HG03175 (cell line): ENCODE measurements at regions not wholly inside any gene's neighbourhood (a gene's known extent, or its start where the extent isn't known, plus 50 kb on each side); places are given as distances from the start of the nearest gene placed in this dataset.

Source experiments
- ATAC-seq: cut with Tn5 transposase; IDR thresholded peaks from one replicate; pipeline ENCODE4 v1.9.1; 2021; ENCODE audit warnings: mild to moderate bottlenecking, moderate library complexity; ENCODE audit not compliant: unreplicated experiment

DNA sequence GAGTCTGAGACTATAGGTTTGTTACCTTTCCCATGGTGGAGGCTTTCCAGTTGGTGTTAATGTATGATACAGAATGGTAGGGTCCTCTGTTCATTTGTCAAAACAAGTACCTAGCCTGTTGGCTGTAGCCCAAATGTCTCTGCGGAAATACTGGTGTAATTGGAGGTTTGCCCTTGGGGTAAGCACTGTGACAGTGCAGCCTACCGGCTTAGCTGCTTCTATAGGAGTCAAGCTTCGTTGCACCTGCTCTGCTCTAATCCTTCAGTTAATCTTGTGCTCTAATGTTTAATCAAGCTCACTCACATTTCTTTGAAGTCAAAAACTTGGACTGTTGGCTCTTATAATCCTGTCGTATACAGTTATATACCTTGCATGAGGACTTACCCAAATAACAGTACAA is 203.4 kb downstream of the CCNG2 start:
- no peak for ATAC-seq

DNA sequence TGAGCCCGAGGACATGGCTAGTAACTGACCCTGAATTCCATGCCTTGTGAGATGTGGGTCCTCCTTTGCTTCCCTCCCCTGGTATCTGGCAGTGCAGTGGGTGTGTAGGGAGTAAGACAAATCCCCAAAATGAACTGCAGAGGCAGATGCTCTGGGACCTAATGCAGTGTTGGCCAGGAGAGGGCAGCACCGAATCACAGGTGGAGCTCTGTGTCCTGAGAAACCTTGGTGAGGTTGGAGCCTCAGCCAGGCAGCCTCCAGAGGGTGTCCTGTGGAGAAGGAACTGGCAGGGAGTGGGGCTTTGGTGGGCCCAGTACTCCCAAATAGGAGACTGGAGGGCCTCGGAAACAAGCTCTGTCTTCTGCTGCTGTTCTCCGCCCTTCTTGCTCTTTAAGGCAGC is 209.9 kb downstream of the CCNG2 start:
- ATAC-seq, result peak; percentile 79

DNA sequence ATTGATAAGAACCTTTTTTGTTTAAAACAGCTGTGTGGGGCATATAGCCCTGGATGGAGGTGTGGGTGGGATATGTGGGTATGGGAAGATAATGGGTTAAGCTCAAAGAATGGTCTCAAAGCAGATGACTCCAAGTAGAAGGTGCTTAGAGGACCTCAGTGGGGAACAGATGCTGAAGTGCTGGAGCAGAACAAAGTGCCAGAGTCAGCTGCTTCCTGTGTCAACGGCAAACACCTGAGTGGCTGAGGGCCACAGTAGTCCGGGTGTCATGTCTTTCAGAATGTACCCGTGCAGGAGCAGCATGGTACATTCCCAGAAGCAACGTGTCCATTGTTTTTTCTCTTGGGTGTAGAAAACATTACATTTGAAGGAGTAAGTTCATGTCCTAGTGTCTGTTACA is 210.6 kb downstream of the CCNG2 start:
- peak; percentile 68 for ATAC-seq

DNA sequence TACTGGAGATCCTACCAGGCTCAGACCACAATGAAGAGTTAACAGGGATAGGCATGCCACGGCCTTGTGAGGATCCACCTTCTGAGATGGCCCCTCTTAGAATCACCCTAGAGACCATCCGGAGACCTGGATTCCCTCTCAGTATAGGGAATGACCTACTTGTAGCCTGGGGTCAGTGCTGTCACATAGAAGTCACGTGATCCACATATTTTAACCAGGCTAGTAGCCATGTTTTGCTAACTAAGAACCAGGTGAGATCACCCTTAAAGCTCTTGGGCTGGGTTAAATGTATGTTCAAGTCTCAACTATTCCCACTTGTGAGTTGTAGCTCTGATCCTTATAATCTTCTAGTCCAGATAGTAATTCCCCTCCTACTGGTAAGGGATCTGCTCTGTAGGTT is 215.4 kb downstream of the CCNG2 start:
- ATAC-seq, result no peak

DNA sequence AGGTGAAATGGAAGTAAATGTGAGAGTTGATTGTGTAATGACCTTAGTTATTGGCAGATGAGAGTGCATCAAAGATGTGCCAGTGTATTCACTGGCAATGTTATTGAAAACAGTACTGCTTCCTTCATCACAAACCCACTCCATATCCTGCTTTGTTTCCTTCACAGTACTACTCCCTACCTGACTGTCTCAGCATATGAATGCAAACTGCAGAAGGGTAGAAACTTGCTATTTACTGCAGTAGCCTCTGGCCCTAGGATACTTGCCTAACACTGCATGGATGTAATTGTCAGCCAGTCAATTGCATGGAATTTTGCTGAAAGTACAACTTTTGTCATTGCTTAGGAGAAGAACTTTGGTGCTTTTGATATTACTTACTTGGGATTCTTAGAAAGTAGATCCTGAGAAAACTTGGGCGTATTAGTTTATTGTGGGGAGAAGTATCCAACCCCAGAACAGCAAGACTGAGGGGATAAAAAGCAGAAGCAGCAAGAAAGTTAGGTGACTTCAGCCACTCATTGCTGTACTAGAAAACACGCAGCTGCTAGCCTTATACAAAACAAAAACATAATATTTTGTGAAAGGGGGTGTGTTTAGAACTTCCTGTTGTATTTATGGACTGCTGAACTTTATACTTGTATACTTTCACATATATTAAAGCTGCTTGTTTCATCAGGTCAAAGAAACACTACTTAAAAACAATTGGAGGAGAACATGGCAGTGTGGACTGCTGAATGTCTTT is 219.0 kb downstream of the CCNG2 start:
- no peak for ATAC-seq

DNA sequence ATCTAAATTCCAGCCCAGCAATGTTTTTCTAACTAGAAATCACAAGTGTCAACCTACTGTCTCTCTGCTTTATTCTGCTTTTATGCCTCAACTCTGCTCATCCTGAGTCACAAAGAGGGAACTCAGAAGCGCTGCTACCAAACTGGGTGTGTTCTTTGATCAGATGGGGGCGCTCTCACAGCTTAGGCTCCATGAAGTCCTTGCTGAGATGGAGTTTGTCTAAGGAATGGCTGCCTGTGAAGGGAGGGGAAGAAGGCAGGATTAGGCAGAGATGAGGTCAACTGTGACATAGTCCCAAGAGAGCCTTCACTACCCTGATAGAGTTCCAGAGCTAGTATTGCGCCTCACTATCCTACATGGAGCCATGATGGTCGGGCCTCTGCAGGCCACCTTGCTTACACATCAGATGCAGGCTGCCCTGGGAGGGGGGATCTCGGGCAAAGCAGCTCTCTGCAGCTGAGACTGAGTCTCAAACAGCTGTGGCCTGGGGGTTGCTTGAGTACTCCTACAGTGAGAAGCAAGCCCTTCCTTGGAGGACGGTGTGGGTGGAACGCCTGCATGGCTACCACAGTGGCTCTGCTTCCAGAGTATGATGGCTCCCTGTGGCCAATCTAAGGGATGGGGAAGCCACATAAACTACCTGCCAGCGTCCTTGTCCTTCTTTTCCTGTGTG is 219.9 kb downstream of the CCNG2 start:
- no peak for ATAC-seq

DNA sequence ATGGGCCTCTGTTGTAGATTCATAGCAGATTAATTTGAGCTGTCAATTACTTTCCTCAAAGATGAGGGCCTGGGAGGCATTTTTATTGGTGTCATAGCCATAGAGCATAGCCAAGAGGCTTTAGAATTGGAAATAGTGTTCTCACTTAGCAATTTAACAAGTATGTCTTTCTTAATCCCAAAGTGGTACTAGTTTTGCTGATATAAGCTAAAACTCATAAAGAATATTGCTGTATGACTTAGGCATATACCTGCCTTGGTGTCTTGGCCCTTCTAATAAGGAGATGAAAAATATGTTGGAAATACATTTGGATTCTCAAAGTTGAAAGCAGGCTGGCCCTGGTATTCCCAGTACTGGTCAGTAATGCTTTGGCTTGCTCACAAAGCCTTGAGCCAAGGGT is 221.5 kb upstream of the CXCL13 start:
- ATAC-seq, result no peak

DNA sequence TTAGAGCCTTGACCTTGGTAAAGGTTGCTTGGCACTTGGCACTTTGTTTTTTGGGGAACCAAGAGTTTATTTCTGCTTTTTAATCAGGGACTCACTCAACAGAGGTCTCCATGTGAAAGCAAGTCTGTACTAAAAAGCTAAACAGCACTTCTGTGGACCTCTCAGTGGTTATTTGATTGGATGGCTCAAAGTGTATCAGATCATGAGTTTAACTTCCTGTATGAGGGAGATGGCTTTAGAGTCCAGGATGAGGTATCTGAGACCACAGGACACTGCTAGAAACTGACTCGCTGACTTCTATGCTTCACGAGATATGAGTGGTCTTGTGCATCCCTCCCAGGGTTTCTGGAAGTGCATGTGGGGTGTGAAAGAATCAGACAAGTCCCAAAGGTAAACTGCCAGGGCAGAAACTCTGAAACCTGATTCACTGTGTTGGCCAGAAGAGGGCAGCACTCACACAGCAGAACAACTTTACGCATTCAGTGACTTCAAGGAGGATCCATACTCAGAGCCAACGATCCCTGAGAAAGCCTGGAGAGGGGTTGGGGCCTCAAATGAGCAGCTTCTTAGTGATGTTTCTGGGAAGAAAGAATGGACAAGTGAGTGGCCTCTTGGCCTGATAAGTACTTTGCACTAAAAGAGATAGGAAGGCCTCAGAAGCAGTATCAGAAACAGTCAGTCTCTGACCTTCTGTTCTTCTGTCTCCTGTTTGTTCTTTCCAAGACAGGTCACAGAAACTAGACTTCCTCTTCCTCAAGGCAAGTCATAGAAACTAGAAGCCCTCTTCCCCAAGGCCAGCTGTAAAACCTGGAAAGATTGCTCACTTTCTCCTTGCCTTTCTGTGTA is 220.3 kb upstream of the CXCL13 start:
- ATAC-seq, result peak; percentile 65

DNA sequence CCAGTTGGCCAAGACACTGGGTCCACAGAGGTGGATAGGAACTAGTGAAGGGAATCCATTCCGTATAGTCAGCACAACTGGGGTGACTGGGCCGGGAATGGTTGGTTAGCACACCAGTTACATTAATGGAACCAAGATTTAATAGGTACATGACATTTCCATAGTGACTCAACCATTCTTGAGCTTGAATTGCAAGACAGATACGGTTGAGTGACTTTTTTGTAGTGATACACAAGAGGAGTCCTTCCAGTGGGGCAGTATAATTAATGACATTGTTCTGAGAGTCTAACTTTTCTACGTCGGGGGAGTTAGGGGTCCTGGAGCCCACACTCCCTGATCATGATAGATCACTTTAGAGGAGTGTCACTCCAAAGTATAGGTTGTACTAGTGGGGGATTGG is 211.6 kb upstream of the CXCL13 start:
- ATAC-seq, result no peak

DNA sequence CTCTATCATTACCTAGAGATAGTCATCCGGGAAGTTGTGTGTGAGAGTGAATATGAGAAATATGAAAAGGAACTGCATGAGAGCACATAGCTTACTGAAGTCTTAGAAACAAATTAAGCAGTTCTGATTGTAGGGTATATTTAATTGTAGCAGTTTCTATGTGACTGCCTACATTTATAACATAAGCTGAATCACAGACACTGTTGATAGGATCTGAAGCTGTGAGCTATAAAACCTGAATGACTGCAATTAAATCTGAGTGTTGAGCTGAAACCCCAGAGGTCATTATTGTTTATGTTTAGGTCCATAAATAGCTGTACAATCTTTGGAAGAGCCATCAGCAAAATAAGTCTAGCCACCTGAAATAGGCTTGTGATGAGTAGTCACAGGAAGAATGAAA is 210.1 kb upstream of the CXCL13 start:
- no peak for ATAC-seq

DNA sequence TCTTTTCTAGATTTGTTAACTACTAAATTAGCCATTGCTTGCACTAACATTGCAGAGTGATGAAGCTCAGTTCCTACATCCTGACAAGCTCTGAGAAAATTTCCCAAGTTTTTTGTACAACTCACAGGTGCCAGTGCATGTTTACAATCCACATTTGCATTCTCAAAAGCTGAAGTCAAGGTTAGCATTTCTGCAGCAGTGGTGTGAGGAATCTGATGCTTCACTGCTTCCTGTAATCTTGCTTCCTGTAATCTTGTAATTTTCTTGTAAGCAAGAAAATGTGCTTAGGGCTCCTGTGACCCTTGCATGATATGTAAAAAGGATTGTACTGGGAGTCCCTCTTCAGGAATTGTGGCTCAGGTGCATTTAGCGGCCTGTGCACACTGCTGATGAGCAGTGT is 207.4 kb upstream of the CXCL13 start:
- ATAC-seq, result no peak

DNA sequence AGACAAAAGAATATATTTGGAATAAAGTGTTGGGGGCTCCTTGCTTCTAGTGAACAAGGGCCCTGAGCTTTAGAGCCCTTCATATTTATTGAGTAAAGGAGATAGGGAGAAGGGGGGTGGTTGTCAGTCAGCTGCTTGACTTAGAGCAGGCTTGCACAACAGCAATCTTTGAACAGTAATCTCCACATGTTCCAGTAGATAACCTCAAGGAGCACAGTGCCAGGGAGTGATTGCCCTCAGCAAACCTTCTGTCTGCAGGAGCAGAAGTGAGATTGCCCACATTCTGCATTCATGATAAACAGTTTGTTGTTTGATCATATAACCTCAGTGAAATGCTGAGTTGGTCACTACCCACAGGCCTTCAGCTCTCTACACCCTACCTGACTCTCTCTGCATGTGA is 205.8 kb upstream of the CXCL13 start:
- ATAC-seq, result no peak

DNA sequence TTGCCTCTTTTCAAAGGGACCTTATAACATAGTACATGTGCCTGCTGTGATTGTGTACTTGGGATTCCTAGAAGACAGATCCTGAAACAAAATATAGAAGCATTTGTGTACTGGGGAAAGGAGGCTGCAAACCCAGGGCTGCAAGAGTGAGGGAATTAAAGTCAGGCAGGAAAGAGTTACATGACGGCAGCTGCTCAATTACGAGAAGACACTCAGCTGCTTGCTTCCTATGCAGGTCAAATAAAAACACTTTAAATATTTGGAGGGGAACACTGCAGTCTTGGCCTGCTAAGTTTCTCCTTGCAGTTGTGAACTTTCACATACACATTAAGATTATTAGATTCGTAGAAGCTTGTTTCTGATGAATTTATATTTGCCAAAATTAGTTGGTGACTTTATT is 191.9 kb upstream of the CXCL13 start:
- ATAC-seq, result no peak

DNA sequence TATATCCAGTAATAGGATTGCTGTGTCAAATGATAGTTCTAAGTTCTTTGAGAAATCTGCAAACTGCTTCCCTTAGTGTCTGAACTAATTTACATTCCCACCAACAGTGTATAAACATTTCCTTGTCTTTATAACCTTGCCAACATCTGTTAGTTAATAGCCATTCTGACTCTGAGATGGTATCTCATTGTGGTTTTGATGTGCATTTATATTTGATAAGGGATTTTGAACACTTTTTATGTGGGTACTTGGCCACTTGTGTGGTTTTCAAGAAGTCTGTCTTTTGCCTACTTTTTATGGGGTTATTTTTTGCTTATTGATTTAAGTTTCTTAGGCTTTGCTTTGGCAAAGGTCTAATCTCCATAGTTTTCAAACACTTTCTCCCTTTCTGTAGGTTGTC is 189.9 kb upstream of the CXCL13 start:
- ATAC-seq, result no peak

DNA sequence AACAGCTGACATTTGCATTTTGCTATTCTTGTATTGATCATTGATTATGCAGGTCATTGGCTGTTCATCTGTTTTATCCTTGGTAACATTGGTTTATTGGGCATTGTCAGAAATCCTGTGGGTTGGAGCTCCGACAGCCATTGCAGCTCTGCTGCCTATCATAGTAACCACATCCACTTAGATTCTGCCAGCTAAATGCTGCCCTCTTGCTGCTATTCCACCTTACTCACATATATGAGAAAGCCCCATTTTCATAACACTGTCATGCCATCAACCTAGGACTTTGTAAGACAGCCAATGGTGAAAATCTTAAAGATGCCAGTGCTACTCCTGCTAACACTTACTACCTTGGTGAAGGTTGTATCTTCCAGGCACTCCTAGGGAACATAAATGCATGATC is 187.3 kb upstream of the CXCL13 start:
- ATAC-seq, result no peak

DNA sequence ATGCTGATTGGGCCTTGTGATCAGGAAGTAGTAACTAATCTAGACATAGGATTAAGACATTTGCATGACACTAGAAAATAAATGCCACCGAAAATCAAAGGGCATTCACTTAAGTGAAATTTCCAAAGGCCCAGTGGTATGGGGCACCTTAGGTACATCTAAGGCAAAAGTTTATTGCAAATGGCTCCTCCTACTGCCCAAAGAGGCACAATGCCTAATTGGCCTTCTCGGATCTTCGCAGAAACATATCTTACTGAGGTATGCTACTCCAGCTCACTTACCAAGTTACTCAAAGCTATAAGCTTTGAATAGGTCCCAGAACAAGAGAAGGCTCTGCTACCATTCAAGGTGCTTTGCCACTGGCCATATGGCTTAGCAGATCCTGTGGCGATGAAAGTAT is 174.8 kb upstream of the CXCL13 start:
- ATAC-seq, result no peak

DNA sequence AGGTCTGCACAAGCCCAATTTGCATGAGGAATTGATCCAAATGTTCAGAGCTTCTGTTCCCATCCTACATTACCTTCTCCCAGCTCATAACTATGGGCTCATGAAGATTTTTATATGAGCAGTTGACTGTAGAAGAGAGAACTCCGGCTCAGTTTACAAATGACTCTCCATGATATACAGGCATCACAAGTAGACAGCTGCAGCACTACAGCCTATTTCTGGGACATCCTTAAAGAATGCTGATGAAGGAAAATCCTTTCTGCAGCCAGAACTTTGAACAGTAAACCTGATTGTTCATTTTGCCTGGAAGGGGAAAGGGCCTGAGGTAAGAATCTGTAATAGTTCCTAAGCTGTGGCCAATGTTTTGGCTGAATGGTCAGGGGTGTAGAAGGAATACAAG is 174.1 kb upstream of the CXCL13 start:
- ATAC-seq, result no peak

DNA sequence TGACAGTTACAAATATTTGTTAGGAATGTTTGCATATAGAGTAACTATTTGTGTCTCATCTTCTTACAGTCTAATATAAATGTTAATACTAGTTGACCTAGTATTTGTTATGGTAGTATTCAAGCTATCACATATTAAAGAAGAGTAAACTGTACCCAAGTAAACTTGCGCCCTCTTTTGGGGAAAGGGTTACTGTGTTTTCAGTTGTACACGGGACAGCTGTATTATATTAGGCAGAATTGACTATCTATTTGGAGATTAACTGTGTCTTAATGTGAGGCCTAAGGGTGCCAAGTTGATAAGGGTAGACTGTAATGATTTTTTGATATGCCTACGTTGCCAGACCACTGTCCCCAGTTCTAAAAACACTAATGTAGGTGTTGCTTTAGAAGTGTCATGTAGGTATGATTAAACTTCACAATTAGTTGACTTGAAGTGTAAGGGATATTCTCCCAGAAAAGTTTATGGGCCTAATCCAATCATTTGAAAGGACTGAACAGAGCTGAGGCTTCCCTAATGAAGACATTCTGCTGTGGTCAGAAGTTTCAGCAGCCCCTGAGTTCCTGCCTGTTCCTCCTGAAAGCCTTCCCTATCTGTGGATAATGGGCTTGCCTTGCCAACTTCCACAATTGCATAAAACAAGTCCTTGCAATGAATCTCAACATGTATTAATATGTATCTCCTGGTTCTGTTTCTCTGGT is 172.8 kb upstream of the CXCL13 start:
- ATAC-seq, result no peak

DNA sequence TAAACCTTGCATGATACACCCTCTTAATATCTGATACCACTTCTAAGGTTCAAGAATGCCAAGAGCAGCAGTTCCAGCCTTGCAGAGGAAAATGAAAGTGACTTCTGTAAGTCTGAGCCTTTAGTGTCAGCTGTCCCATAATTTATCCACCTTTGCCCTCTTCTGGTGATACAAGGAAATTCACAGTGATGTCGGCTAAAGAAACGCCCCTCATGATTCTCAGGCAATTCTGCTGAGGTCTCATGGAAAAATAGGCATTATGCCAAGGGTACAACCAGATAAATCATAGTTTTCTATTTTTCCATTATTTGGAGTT is 172.2 kb upstream of the CXCL13 start:
- peak; percentile 81 for ATAC-seq

DNA sequence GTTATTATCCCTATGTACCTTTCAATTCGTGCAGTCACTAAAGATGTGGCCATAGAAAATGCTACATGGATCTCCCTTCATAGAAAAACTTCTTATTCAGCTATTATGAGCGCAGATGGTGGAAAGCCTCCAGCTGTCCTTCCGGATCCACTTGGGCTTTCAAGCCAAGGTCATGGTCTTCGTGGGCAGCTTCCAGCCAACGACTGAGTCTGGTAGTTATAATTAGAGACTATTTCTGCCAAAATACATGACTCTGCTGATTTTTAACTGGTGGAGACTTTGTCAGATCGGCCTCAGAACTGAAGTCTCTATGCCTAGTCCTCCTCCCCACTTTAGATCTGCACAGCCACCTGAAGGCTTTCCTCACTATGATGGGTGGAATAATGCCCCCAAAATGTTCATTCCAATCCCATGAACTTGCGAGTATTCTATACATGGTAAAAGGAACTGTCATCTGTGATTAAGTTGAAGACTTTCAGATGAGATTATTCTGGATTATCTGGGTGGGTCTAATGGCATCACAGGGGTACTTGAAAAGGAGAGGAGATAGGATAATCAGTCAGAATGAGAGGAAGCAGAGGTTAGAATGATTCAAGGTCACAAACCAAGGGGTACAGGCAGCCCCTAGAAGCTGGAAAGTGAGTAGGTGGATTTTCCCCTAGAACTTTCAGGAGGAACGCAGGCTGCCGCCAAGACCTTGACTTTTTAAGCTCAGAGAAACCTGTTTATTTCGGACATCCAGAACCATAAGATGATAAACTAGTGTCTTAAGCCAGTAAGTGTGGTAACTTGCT is 171.1 kb upstream of the CXCL13 start:
- ATAC-seq, result no peak

DNA sequence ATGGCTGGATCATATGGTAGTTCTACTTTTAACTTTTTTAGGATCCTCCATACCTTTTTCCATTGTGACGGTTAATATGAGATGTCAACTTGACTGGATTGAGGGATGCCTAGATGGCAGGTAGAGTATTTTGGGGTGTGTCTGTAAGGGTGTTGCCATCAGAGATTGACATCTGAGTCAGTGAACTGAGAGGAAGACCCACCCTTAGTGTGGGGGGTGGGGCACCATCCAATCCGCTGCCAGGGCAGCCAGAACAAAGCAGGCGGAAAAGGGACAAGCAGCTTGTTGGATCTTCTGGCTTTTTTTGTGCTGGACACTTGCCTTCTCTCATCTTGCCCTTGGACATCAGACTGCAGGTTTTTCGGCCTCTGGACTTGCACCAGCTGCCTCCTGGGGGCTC is 168.5 kb upstream of the CXCL13 start:
- ATAC-seq, result no peak
